Loucy (cell line): ENCODE measurements at regions not wholly inside any gene's neighbourhood (a gene's known extent, or its start where the extent isn't known, plus 50 kb on each side); places are given as distances from the start of the nearest gene placed in this dataset.

Experiments
- H2AFZ ChIP-seq: fragments of 200-600 bp; sonication (generic); 2 replicates; pipeline ENCODE4 v1.6.0; 2016; ENCODE audit warnings: antibody characterized with exemption, mild to moderate bottlenecking, low read length, moderate library complexity
- H3F3A ChIP-seq: fragments of 200-600 bp; 2 replicates; pipeline ENCODE4 v1.6.0; 2016; ENCODE audit warnings: antibody characterized with exemption, low read depth, mild to moderate bottlenecking
- H3K27me3 ChIP-seq: fragments of 200-600 bp; sonication (generic); 2 replicates; pipeline ENCODE4 v1.6.1; 2014; ENCODE audit warnings: low read length, mild to moderate bottlenecking; ENCODE audit not compliant: insufficient read depth, poor library complexity, severe bottlenecking
- H3K36me3 ChIP-seq: fragments of 200-600 bp; sonication (generic); 2 replicates; pipeline ENCODE4 v1.6.1; 2016; ENCODE audit warnings: low read length; ENCODE audit not compliant: insufficient read depth
- H3K4me1 ChIP-seq: fragments of 200-600 bp; sonication (generic); 2 replicates; pipeline ENCODE4 v1.5.1; 2014; ENCODE audit warnings: low read length, mild to moderate bottlenecking; ENCODE audit not compliant: insufficient read depth, poor library complexity, severe bottlenecking
- H3K4me2 ChIP-seq: fragments of 200-600 bp; sonication (generic); 2 replicates; pipeline ENCODE4 v1.6.0; 2014; ENCODE audit warnings: antibody characterized with exemption, low read length, low read depth, mild to moderate bottlenecking; ENCODE audit not compliant: poor library complexity, severe bottlenecking
- H3K4me3 ChIP-seq: fragments of 200-600 bp; sonication (generic); 2 replicates; pipeline ENCODE4 v1.5.1; 2014; ENCODE audit warnings: low read length, mild to moderate bottlenecking, mixed read lengths; ENCODE audit not compliant: poor library complexity, severe bottlenecking
- H3K79me2 ChIP-seq: fragments of 200-600 bp; sonication (generic); 2 replicates; pipeline ENCODE4 v1.6.1; 2014; ENCODE audit warnings: low read length; ENCODE audit not compliant: insufficient read depth
- H3K9ac ChIP-seq: fragments of 200-600 bp; sonication (generic); 2 replicates; pipeline ENCODE4 v1.6.0; 2014; ENCODE audit warnings: mild to moderate bottlenecking, low read depth, low read length, moderate library complexity; ENCODE audit not compliant: poor library complexity, severe bottlenecking
- H3K9me2 ChIP-seq: fragments of 200-600 bp; sonication (generic); replicated peaks from 2 replicates; pipeline ENCODE4 v1.6.1; 2016; ENCODE audit warnings: low read depth, low read length, mixed read lengths
- H3K9me3 ChIP-seq: fragments of 200-600 bp; sonication (generic); 2 replicates; pipeline ENCODE4 v1.6.1; 2014; ENCODE audit warnings: mild to moderate bottlenecking, antibody characterized with exemption, low read length, low read depth; ENCODE audit not compliant: insufficient read depth
- H4K20me1 ChIP-seq: fragments of 200-600 bp; sonication (generic); 2 replicates; pipeline ENCODE4 v1.6.0; 2014; ENCODE audit warnings: antibody characterized with exemption, low read length, mild to moderate bottlenecking; ENCODE audit not compliant: insufficient read depth, poor library complexity, severe bottlenecking
- CTCF ChIP-seq: fragments of 200-600 bp; sonication (generic); conservative IDR thresholded peaks from 2 replicates; pipeline ENCODE4 v1.5.1; 2014; ENCODE audit warnings: mild to moderate bottlenecking, antibody characterized with exemption, low read length
- EZH2phosphoT487 ChIP-seq: fragments of 200-600 bp; IDR thresholded peaks from 2 replicates; pipeline ENCODE4 v1.6.1; 2018; ENCODE audit warnings: antibody characterized with exemption, mild to moderate bottlenecking, moderate library complexity, borderline replicate concordance

- no peaks in the 10 kb centered on the region for H4K20me1 ChIP-seq
- TF ChIP-seq EZH2phosphoT487 = no peak
- TF ChIP-seq CTCF = no peak
- 0 out of 2 replicates have a peak, but pooled peaks cover 4% of the 10 kb centered on the region for H3K9me2 ChIP-seq
- no peak overlapping the region for H2AFZ ChIP-seq
- no peaks in the 10 kb centered on the region for H3F3A ChIP-seq
- no peaks in the 10 kb centered on the region for H3K36me3 ChIP-seq
- no peak overlapping the region for H3K9ac ChIP-seq
- no peaks in the 10 kb centered on the region for H3K79me2 ChIP-seq
- H3K4me1 ChIP-seq = no peaks in the 10 kb centered on the region
- no peak overlapping the region for H3K4me3 ChIP-seq
- no peak overlapping the region for H3K4me2 ChIP-seq
- no peaks in the 10 kb centered on the region for H3K27me3 ChIP-seq
- H3K9me3 ChIP-seq = no peaks in the 10 kb centered on the region
These were observed 778.9 kb downstream of the TMTC2 start for GRCh38 chr12:83465632-83466031.

DNA sequence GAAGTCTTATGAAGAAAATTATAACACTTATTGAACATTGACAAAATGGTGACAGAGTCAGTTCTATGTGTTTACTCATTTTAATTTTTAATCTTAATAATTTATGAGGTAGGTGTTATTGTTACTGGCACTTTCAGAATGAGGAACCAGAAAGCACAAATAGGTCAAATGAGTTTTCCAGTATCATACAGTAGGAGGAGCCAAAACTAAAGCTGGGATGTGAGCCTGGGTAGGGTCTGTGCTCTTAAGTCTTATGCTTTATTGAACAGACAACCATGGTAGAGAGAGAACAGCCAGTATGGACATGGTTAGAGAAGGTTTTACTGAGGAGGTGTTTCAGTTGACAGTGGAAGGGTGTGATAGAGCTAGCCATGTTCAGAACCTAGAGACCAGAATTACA is 775.7 kb downstream of the TMTC2 start:
- H3K79me2 ChIP-seq = no peaks in the 10 kb centered on the region
- no peaks in the 10 kb centered on the region for H3F3A ChIP-seq
- TF ChIP-seq EZH2phosphoT487 (no peak), CTCF (no peak)
- H3K4me3 ChIP-seq = no peak overlapping the region
- no peaks in the 10 kb centered on the region for H3K36me3 ChIP-seq
- no peaks in the 10 kb centered on the region for H4K20me1 ChIP-seq
- H3K9ac ChIP-seq = no peak overlapping the region
- H2AFZ ChIP-seq = no peak overlapping the region
- no peaks in the 10 kb centered on the region for H3K4me1 ChIP-seq
- no peak overlapping the region for H3K4me2 ChIP-seq
- no peaks in the 10 kb centered on the region for H3K27me3 ChIP-seq
- H3K9me2 ChIP-seq = 0 out of 2 replicates have a peak, but pooled peaks cover 4% of the 10 kb centered on the region
- no peaks in the 10 kb centered on the region for H3K9me3 ChIP-seq

DNA sequence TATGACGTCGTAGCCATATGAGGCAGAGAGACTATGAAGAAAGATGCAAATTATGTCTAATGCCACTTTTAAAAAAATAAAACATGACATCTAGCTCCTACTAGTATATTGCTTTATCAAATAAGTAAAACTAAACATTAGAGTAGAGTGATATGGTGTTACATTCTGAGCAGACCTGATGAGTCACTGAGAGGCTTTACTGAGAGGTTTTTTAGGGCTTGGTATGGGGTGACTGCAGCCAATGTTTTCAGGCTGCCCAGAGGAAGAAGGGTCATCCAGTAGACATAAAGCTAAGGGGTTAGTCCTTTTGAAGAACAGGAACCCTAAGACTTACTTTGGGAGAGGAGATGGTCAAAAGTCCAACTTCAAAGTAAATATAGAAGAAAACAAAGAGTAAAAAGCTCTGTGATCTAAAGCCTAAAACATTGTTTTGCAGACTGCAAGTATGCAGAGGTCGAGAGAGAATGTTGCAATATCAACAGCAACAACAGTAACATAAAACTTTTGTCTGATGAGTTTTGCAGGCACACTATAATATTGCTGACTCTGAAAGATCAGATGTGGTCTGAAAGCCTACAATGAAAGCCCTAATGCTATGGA is 774.7 kb downstream of the TMTC2 start:
- no peaks in the 10 kb centered on the region for H3K9me3 ChIP-seq
- H3F3A ChIP-seq = no peaks in the 10 kb centered on the region
- H3K4me1 ChIP-seq = no peaks in the 10 kb centered on the region
- H3K9ac ChIP-seq = no peak overlapping the region
- no peaks in the 10 kb centered on the region for H3K79me2 ChIP-seq
- no peak overlapping the region for H3K4me2 ChIP-seq
- TF ChIP-seq CTCF = no peak
- no peak for TF ChIP-seq EZH2phosphoT487
- no peak overlapping the region for H3K4me3 ChIP-seq
- H3K27me3 ChIP-seq = no peaks in the 10 kb centered on the region
- no peaks in the 10 kb centered on the region for H3K36me3 ChIP-seq
- H4K20me1 ChIP-seq = no peaks in the 10 kb centered on the region
- H2AFZ ChIP-seq = no peak overlapping the region
- H3K9me2 ChIP-seq = 0 out of 2 replicates have a peak, but pooled peaks cover 4% of the 10 kb centered on the region
